CD4-positive, CD25-positive, alpha-beta regulatory T cell (primary cell): ENCODE measurements at regions not wholly inside any gene's neighbourhood (a gene's known extent, or its start where the extent isn't known, plus 50 kb on each side); places are given as distances from the start of the nearest gene placed in this dataset.

Experiments used
- ATAC-seq, 2 donors: fragments of 150-1000 bp; cut with Tn5 transposase; one replicate each; pipeline ENCODE4 v1.10.0; 2021; ENCODE audit warnings: low read depth in 2 of 2, moderate number of reproducible peaks in 2 of 2, moderate library complexity in 1 of 2
- DNase-seq, 3 donors: peaks; one replicate each; pipeline versions ENCODE4 v3.0.0 to v3.0.0-alpha.2; 2012 to 2022; ENCODE audit warnings: mixed read lengths in 1 of 3
- H3K27ac ChIP-seq: one replicate; pipeline ENCODE4 v1.7.0; 2013; ENCODE audit warnings: mild to moderate bottlenecking, low read length; ENCODE audit not compliant: insufficient read depth, poor library complexity, severe bottlenecking
- H3K27me3 ChIP-seq: one replicate; pipeline ENCODE4 v1.7.0; 2013; ENCODE audit warnings: low read length; ENCODE audit not compliant: control insufficient read depth, insufficient read depth
- H3K36me3 ChIP-seq: one replicate; pipeline ENCODE4 v1.7.0; 2013; ENCODE audit warnings: mild to moderate bottlenecking, low read length, moderate library complexity; ENCODE audit not compliant: control insufficient read depth, insufficient read depth
- H3K4me1 ChIP-seq: 2 replicates; pipeline ENCODE4 v1.7.0; 2013; ENCODE audit warnings: mild to moderate bottlenecking, low read length; ENCODE audit not compliant: insufficient read depth, control insufficient read depth, poor library complexity, severe bottlenecking
- H3K4me3 ChIP-seq: one replicate; pipeline ENCODE4 v1.7.0; 2013; ENCODE audit warnings: low read depth, mild to moderate bottlenecking, low read length, moderate library complexity
- H3K9me3 ChIP-seq, 2 experiments: 1 replicate in 1 of 2; 2 replicates in 1 of 2; pipeline ENCODE4 v1.7.0; 2013; ENCODE audit warnings: low read length in 2 of 2, mild to moderate bottlenecking in 1 of 2, moderate library complexity in 1 of 2; ENCODE audit not compliant: control insufficient read depth in 2 of 2
- H3K27ac Mint-ChIP-seq, 3 donors: one replicate each; pipeline ENCODE4 v1.8.0; 2020 to 2022; ENCODE audit warnings: mild to moderate bottlenecking in 3 of 3, mixed read lengths in 3 of 3, moderate library complexity in 2 of 3
- H3K27me3 Mint-ChIP-seq: one replicate; pipeline ENCODE4 v1.8.0; 2022; ENCODE audit warnings: mild to moderate bottlenecking, mixed read lengths
- H3K36me3 Mint-ChIP-seq: one replicate; pipeline ENCODE4 v1.8.0; 2020; ENCODE audit warnings: mixed read lengths
- H3K4me1 Mint-ChIP-seq, 4 donors: one replicate each; pipeline ENCODE4 v1.8.0; 2020 to 2022; ENCODE audit warnings: mixed read lengths in 4 of 4, mild to moderate bottlenecking in 1 of 4
- H3K4me3 Mint-ChIP-seq, 4 donors: one replicate each; pipeline ENCODE4 v1.8.0; 2020 to 2022; ENCODE audit warnings: mild to moderate bottlenecking in 4 of 4, mixed read lengths in 4 of 4, moderate library complexity in 3 of 4
- H3K9me3 Mint-ChIP-seq, 7 donors: one replicate each; pipeline ENCODE4 v1.8.0; 2020 to 2022; ENCODE audit warnings: mixed read lengths in 7 of 7, mild to moderate bottlenecking in 3 of 7, moderate library complexity in 2 of 7

DNA sequence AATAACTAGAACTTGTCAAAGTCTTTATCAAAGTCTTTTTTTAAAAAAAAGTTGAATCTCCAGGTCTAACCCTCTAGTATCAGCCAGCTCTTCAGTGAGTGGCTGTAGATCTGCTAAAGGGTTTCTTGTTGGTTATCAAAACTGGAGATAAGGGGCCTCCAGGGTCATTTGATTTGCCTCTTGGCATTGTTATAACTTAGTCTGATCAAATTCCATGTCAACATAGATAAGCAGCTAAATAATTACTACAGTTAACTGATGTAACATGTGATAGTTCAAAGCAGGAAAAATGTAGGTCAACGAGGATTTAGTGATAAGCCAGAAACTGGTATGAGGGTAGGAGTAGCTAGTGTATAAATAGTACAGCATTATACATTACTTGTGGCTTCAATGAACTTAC, 465.1 kb downstream of the PDHA2 start:
- H3K27me3 ChIP-seq: no peaks in the 10 kb centered on the region
- Mint-ChIP-seq H3K4me1 (no peaks in the 10 kb centered on the region), H3K27me3 (no peaks in the 10 kb centered on the region), H3K36me3 (no peaks in the 10 kb centered on the region), H3K4me3 (no peak overlapping the region), H3K27ac (no peak overlapping the region), H3K9me3 (peaks cover 1 to 11% (median 3%) of the 10 kb centered on the region in 7 donors)
- ATAC-seq: no peak
- H3K9me3 ChIP-seq: no peaks in the 10 kb centered on the region
- H3K4me3 ChIP-seq: no peak overlapping the region
- no peaks in the 10 kb centered on the region for H3K36me3 ChIP-seq
- no peaks in the 10 kb centered on the region for H3K4me1 ChIP-seq
- DNase-seq: no peak
- no peak overlapping the region for H3K27ac ChIP-seq

DNA sequence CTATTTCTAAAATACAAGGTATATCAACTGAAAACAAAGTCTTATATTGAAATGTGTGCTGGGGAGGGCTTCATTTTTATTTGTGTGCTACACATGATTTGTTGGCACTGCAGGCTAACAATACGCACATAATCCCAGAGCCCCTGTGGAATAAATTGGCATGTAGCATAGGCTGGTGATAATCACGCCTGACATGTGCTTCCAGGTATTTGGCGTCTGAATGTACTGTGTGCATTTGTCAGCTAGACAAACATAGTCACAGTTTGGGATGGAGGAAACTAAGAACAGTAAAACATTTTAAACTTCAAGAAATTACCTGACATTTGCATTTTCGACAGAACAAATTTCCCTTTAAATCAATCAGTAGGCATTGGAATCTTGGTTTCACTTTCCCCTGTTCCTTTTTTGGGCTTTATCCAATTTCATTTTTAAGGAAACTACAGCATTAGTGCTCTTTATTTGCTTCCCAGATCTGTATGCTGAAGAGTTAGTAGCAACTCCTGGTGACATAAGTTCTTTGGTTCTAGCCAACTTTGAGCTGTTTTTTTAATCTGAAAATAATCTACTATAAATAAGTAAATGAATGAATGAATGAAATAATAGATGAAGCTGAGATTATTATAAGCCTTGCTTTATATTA, 472.3 kb downstream of the PDHA2 start:
- H3K4me3 ChIP-seq: no peak overlapping the region
- Mint-ChIP-seq H3K27me3 (no peaks in the 10 kb centered on the region), H3K27ac (no peak overlapping the region), H3K36me3 (no peaks in the 10 kb centered on the region), H3K9me3 (peaks cover 0 to 9% (median 2%) of the 10 kb centered on the region in 7 donors), H3K4me3 (no peak overlapping the region), H3K4me1 (no peaks in the 10 kb centered on the region)
- H3K27me3 ChIP-seq: no peaks in the 10 kb centered on the region
- no peak for ATAC-seq
- no peaks in the 10 kb centered on the region for H3K4me1 ChIP-seq
- no peak overlapping the region for H3K27ac ChIP-seq
- H3K36me3 ChIP-seq: no peaks in the 10 kb centered on the region
- no peaks in the 10 kb centered on the region for H3K9me3 ChIP-seq
- DNase-seq: no peak

DNA sequence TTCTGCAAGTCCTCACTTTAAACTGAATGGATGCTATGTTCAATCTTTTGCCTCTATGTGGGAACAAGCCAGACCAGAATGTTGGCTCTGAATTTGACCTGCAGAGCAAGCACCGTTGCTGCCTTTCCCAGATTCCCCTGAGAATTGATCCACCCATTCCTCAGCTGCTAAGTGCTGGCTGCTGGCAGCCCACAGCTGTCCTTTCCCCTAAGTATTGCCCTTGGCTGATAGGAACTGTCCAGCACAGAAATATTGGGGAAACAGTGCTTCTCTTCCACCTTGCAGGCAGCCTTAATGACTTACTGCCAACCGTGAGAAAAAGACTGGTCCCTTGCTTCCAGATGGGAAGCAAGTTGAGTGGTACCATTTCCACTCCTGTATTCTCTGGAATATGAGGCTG, 475.9 kb downstream of the PDHA2 start:
- Histone ChIP-seq H3K4me3 (no peak overlapping the region), H3K4me1 (no peaks in the 10 kb centered on the region), H3K27ac (no peak overlapping the region)

DNA sequence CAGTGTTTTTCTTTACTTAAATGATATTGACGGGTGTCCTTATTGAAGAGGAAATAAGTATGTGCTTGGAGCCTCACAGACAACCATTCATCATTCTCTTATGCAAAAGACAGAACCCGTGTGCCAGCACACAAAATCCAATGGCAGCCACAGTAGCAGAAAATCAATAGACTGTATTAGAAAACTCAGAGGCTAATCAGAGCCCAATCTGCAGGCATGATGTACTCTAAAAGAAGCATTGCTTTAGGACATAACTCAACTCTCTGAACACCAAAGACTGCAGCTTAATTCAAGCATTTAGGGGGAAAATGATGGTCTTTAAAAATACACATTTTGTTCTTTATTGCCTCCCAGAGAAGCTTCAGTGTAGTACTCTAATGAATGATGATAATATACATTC, 476.9 kb downstream of the PDHA2 start:
- DNase-seq (no peak), ATAC-seq (no peak)
- Mint-ChIP-seq H3K27ac (no peak overlapping the region), H3K4me3 (no peak overlapping the region), H3K27me3 (no peaks in the 10 kb centered on the region), H3K36me3 (no peaks in the 10 kb centered on the region), H3K9me3 (peaks cover 0 to under 1% (median 0%) of the 10 kb centered on the region in 7 donors), H3K4me1 (no peaks in the 10 kb centered on the region)
- Histone ChIP-seq H3K27ac (no peak overlapping the region), H3K4me1 (no peaks in the 10 kb centered on the region), H3K4me3 (no peak overlapping the region), H3K9me3 (no peaks in the 10 kb centered on the region), H3K36me3 (no peaks in the 10 kb centered on the region), H3K27me3 (no peaks in the 10 kb centered on the region)

More for the DNA sequence above, 475.9 kb downstream of the PDHA2 start:
- ATAC-seq: no peak
- H3K36me3 Mint-ChIP-seq: no peaks in the 10 kb centered on the region
- H3K27me3 Mint-ChIP-seq: no peaks in the 10 kb centered on the region
- H3K36me3 ChIP-seq: no peaks in the 10 kb centered on the region
- H3K4me3 Mint-ChIP-seq: no peak overlapping the region
- no peaks in the 10 kb centered on the region for H3K9me3 Mint-ChIP-seq
- H3K27me3 ChIP-seq: no peaks in the 10 kb centered on the region
- H3K9me3 ChIP-seq: no peaks in the 10 kb centered on the region
- no peaks in the 10 kb centered on the region for H3K4me1 Mint-ChIP-seq
- no peak for DNase-seq
- H3K27ac Mint-ChIP-seq: no peak overlapping the region

DNA sequence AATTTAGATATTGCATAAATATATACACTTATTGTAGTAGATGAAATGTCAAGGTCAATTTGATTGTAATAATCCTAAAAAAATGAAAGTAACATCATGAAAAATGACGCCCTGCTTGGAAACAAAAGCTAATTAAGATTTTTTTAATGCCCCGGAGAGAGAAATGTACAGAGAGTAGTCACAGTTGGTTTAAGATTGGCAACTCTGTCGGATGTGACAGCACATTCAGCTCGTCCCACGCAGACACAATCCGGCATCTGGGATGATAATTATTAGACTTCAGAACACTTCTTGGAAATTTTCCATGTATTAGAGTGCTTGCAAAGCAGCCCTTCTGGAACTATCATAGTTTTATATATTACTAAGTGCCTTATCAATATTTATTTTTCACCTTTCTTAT, 478.0 kb downstream of the PDHA2 start:
- no peaks in the 10 kb centered on the region for H3K4me1 Mint-ChIP-seq
- H3K27ac ChIP-seq: no peak overlapping the region
- H3K9me3 Mint-ChIP-seq: peaks cover 0 to 4% (median 0%) of the 10 kb centered on the region in 7 donors
- no peaks in the 10 kb centered on the region for H3K36me3 Mint-ChIP-seq
- no peak overlapping the region for H3K4me3 ChIP-seq
- H3K27me3 Mint-ChIP-seq: no peaks in the 10 kb centered on the region
- no peaks in the 10 kb centered on the region for H3K4me1 ChIP-seq
- no peak overlapping the region for H3K4me3 Mint-ChIP-seq
- H3K36me3 ChIP-seq: no peaks in the 10 kb centered on the region
- H3K9me3 ChIP-seq: no peaks in the 10 kb centered on the region
- ATAC-seq: no peak
- no peak for DNase-seq
- no peak overlapping the region for H3K27ac Mint-ChIP-seq
- no peaks in the 10 kb centered on the region for H3K27me3 ChIP-seq

DNA sequence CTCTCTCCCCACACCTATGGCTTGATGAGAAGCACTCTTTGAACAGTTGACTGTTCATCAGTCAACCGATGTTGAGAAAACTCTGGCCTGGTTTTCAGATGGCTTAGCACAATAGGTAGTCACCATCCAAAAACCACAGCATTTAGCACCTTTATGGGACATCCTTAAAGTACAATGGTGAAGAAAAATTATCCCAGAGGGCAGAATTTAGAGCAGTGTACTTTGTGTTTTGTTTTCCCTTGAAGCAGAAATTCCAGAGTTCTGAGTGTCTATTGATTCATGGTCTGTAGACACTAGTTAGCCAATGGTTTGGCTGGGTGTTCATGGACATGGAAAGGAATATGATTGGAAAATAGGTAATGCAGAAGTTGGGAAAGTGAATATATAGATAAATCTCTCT, 487.0 kb downstream of the PDHA2 start:
- no peak for DNase-seq
- Mint-ChIP-seq H3K27me3 (no peaks in the 10 kb centered on the region), H3K36me3 (no peaks in the 10 kb centered on the region), H3K27ac (no peak overlapping the region), H3K4me1 (no peaks in the 10 kb centered on the region), H3K4me3 (no peak overlapping the region), H3K9me3 (peaks cover 1 to 13% (median 8%) of the 10 kb centered on the region in 7 donors)
- ATAC-seq: no peak
- no peaks in the 10 kb centered on the region for H3K9me3 ChIP-seq
- H3K27ac ChIP-seq: no peak overlapping the region
- no peaks in the 10 kb centered on the region for H3K36me3 ChIP-seq
- no peaks in the 10 kb centered on the region for H3K27me3 ChIP-seq
- no peak overlapping the region for H3K4me3 ChIP-seq
- H3K4me1 ChIP-seq: no peaks in the 10 kb centered on the region

DNA sequence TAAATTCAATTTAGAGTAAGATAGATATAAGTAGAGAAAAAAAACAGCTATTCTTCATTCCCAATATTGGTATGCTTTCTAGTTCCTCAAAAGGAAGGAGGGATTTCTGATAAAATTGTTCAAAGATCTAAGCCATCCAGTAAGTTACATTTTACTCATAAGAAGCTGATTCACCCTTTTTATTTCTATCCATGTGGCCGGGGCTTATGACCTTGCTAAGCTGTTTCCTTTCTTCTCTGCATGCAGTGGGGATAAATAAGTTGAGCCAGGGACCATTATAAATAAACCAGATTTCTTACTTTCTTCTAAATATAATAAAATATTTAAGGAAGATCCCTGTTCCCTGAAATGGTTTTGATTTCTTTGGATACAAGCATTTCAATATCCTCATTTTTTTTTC, 502.3 kb downstream of the PDHA2 start:
- Mint-ChIP-seq H3K36me3 (no peaks in the 10 kb centered on the region), H3K9me3 (peaks cover 0 to 11% (median 0%) of the 10 kb centered on the region in 7 donors), H3K27me3 (no peaks in the 10 kb centered on the region), H3K4me1 (no peaks in the 10 kb centered on the region), H3K27ac (no peak overlapping the region), H3K4me3 (no peak overlapping the region)
- Histone ChIP-seq H3K36me3 (no peaks in the 10 kb centered on the region), H3K9me3 (no peaks in the 10 kb centered on the region), H3K27ac (no peak overlapping the region), H3K4me1 (no peaks in the 10 kb centered on the region), H3K27me3 (no peaks in the 10 kb centered on the region), H3K4me3 (no peak overlapping the region)
- DNase-seq (no peak), ATAC-seq (no peak)

DNA sequence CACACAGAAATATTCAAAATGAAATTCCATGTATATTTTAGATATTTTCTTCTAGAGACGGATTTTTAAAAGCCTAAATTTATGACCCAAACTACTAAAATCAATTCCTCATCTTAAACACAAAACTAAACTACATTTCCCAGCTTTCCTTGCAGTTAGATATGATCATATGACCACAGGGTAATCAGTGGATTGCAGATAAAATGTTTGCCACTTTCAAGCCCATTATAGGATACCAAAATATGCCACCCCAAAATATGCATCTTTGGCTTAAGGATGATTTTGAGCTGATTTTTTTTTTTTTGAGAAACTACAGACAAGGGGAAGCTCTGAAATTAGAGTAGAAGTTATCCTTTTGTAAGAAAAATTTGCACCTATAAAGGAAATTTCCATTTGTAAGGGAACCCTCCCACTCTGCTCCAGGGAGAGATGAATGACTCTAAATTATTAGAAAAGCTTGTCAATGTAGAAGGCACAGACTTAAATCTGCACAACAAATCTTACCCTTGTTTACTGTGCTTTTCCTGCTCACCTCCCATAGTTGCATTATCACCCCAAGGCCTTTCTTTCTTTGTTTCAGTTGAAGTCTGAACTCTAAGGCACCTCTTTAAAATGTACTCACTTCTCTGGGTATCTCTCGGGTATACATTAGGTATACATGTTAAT, 503.0 kb downstream of the PDHA2 start:
- H3K36me3 Mint-ChIP-seq: no peaks in the 10 kb centered on the region
- Histone ChIP-seq H3K27ac (no peak overlapping the region), H3K4me3 (no peak overlapping the region), H3K9me3 (no peaks in the 10 kb centered on the region), H3K36me3 (no peaks in the 10 kb centered on the region), H3K27me3 (no peaks in the 10 kb centered on the region), H3K4me1 (no peaks in the 10 kb centered on the region)
- DNase-seq: no peak
- H3K27me3 Mint-ChIP-seq: no peaks in the 10 kb centered on the region
- no peak overlapping the region for H3K4me3 Mint-ChIP-seq
- H3K4me1 Mint-ChIP-seq: no peaks in the 10 kb centered on the region
- peaks cover 0 to 11% (median 2%) of the 10 kb centered on the region in 7 donors for H3K9me3 Mint-ChIP-seq
- no peak overlapping the region for H3K27ac Mint-ChIP-seq
- no peak for ATAC-seq
